ENCODE measurements at regions not wholly inside any gene's neighbourhood (a gene's known extent, or its start where the extent isn't known, plus 50 kb on each side); places are given as distances from the start of the nearest gene placed in this dataset.

- ChIA-PET CTCF (no interaction called here), POLR2A (no interaction called here)
- H3K36me3 ChIP-seq (ENCODE audit: control insufficient read depth, insufficient read depth, low read length), result no peaks in the 10 kb centered on the region
- no peak for DNase-seq (ENCODE audit: low read depth)
- H3K27me3 ChIP-seq (ENCODE audit: control insufficient read depth, insufficient read depth, low read length), result no peaks in the 10 kb centered on the region
- no peak for TF ChIP-seq CTCF (IDR thresholded peaks at IDR 0.05; ENCODE audit: insufficient read depth, low read depth, low read length)
- H3K4me3 ChIP-seq (ENCODE audit: low read depth, low read length), result no peak overlapping the region
These were observed 322.0 kb downstream of the PAX1 start for GRCh38 chr20:22027423-22027822.

- CTCF ChIA-PET, result no interaction called here
- H3K4me3 ChIP-seq (ENCODE audit: low read depth, low read length), result no peak overlapping the region
- H3K27me3 ChIP-seq (ENCODE audit: control insufficient read depth, insufficient read depth, low read length), result no peaks in the 10 kb centered on the region
- H3K36me3 ChIP-seq (ENCODE audit: control insufficient read depth, insufficient read depth, low read length), result no peaks in the 10 kb centered on the region
- POLR2A ChIA-PET, result no interaction called here
- DNase-seq (ENCODE audit: low read depth), result no peak
- no peak for TF ChIP-seq CTCF (IDR thresholded peaks at IDR 0.05; ENCODE audit: insufficient read depth, low read depth, low read length)
These were observed 314.7 kb downstream of the PAX1 start for GRCh38 chr20:22020201-22020600.

- H3K4me3 ChIP-seq (ENCODE audit: low read depth, low read length), result no peak overlapping the region
- no peak for TF ChIP-seq CTCF (IDR thresholded peaks at IDR 0.05; ENCODE audit: insufficient read depth, low read depth, low read length)
- no peaks in the 10 kb centered on the region for H3K36me3 ChIP-seq (ENCODE audit: control insufficient read depth, insufficient read depth, low read length)
- no peaks in the 10 kb centered on the region for H3K27me3 ChIP-seq (ENCODE audit: control insufficient read depth, insufficient read depth, low read length)
- ChIA-PET POLR2A (no interaction called here), CTCF (no interaction called here)
- no peak for DNase-seq (ENCODE audit: low read depth)
These were observed 303.0 kb downstream of the PAX1 start for GRCh38 chr20:22008456-22008855.

GRCh38 chr20:22006306-22006705 is 300.8 kb downstream of the PAX1 start:
- no peak overlapping the region for H3K4me3 ChIP-seq (ENCODE audit: low read depth, low read length)
- ChIA-PET CTCF (no interaction called here), POLR2A (no interaction called here)
- DNase-seq (ENCODE audit: low read depth), result no peak
- no peaks in the 10 kb centered on the region for H3K36me3 ChIP-seq (ENCODE audit: control insufficient read depth, insufficient read depth, low read length)
- H3K27me3 ChIP-seq (ENCODE audit: control insufficient read depth, insufficient read depth, low read length), result no peaks in the 10 kb centered on the region
- no peak for TF ChIP-seq CTCF (IDR thresholded peaks at IDR 0.05; ENCODE audit: insufficient read depth, low read depth, low read length)

- ChIA-PET CTCF (no interaction called here), POLR2A (no interaction called here)
- H3K36me3 ChIP-seq (ENCODE audit: control insufficient read depth, insufficient read depth, low read length), result no peaks in the 10 kb centered on the region
- no peak for TF ChIP-seq CTCF (IDR thresholded peaks at IDR 0.05; ENCODE audit: insufficient read depth, low read depth, low read length)
- no peak overlapping the region for H3K4me3 ChIP-seq (ENCODE audit: low read depth, low read length)
- no peaks in the 10 kb centered on the region for H3K27me3 ChIP-seq (ENCODE audit: control insufficient read depth, insufficient read depth, low read length)
- no peak for DNase-seq (ENCODE audit: low read depth)
These were observed 300.1 kb downstream of the PAX1 start for GRCh38 chr20:22005535-22005934.

Measured in BJ (cell line).